H4 (cell line): ENCODE measurements at regions not wholly inside any gene's neighbourhood (a gene's known extent, or its start where the extent isn't known, plus 50 kb on each side); places are given as distances from the start of the nearest gene placed in this dataset.
"Not testable (repeated sequence)": the region's sequence is repeated elsewhere in the genome, so short reads cannot be mapped to it uniquely, and the experiment has no call there.

Source experiments
- DNase-seq: peaks from one replicate; pipeline ENCODE4 v3.0.0-alpha.2; 2015; ENCODE audit warnings: low spot score

DNA sequence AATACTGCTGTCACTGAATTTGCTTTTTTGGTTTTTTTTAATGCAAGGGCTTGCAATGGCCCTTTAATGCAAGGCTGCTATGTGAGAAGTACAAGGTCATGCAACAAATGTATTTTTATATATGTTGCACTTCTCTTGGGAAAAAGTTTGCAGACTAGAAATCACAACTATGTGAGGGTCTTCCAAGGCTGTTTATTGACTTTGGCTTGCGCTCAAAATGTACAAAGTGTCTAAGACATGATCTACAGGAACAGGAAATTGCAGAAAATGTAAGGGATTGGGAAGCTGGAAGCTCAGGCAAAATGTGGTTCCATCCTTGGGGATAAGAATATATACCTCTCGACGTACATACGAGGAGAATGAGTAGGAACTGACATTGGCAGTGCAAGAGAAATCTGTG is 92.2 kb upstream of the F13A1 start:
- DNase-seq: no peak

GRCh38 chr6:6414931-6415330 is 94.5 kb upstream of the F13A1 start:
- DNase-seq: no peak

DNA sequence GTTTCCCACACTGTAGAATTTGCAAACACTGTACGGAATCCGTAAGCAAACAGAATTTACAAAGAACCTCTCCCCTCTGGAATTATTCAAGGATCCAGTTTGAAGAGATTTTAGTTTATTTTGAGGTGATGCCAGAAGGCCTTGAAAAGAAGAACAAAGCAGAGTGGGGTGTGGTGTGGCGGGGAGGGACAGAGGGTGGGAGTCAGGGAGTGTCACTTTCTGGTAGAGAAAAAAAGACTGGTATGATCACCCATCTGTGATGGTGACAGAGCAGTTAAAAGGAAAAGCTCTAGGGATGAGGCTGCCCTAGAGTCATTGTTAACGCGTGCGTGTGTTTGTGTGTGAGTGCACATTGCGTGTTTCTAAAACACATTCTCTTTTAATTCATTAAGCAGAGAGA is 97.0 kb upstream of the F13A1 start:
- no peak for DNase-seq

GRCh38 chr6:6418421-6418820 is 98.0 kb upstream of the F13A1 start:
- no peak for DNase-seq

- DNase-seq: no peak
Observed at GRCh38 chr6:6420107-6420506, 99.6 kb upstream of the F13A1 start.

DNA sequence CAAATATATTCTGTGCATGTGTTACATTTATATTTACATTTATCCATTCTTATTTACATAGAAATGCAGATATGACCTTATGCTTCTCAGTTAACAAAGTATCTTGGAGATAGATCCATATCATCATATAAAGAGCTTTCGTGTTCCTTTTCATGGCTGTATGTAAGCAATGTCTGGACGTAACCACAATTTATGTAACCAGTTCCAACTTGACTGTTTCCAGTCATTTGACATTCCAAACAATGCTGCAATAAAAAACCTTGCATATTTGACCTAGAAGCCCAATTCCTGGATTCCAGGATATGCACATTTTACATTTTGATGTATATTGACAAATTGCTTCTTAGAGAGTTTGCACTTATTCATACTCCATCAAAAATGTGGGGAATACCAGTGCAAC is 113.7 kb upstream of the F13A1 start:
- DNase-seq: peak; percentile 18

GRCh38 chr6:6434723-6435122 is 114.3 kb upstream of the F13A1 start:
- no peak for DNase-seq

DNA sequence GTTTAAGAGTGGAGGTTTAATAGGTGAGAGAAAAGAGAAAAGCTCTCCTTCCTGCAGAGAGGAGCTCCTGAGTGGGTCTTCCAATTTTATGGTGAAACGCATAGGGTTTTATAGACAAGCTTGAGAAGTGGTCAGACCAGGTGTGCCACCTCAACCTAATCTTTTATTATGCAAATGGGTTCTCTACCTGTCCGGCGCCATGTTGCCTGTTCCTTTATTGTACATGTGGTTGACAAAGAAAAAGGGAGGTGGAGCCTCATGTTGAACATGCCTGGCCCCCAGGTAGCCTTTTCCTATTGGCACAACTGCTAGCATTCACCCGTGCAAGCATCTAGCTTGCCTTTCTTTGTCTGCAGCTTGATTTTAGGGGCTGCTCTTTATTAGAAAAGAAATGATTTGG is 115.9 kb upstream of the F13A1 start:
- DNase-seq: no peak

- DNase-seq: no peak
Observed at GRCh38 chr6:6436946-6437345, 116.5 kb upstream of the F13A1 start.

DNA sequence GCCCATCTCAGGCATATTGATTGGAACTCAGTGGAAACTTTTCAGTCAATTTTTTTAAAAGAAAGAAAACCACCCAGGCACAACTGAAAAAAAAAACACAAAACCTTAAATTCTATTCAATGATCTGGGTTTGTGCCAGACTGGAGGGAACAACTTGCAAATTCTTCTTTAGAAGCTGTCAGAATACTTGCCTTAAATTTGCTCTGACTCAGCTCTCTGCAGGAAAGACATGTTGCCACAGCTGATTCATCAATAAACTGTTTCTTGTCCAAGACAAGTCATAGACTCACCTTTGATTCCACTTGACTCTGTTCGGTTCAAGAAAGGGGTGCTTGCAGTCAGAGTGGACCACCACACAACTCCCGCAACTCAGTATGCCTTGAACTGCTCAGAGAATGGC is 117.8 kb upstream of the F13A1 start:
- DNase-seq: no peak

DNA sequence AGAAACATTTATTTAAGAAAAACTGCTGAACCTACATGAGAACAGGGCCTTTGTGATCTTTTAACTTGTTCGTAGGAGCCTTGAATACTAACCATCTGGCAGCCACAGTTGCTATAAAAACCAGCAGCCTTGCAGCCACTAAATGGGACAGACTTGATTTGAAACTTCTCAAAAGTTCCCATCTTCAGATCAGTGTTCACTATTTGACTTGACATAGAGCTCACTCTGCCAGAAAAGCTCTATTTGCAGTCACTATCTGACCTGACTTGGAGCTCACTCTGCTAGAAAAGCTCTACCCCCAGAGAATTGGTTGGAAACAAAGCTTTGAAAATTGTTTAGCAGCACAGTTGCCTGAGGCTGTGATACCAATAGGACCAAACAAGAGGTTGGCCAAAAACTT is 119.3 kb upstream of the F13A1 start:
- DNase-seq: no peak

GRCh38 chr6:6452002-6452401 is 131.5 kb upstream of the F13A1 start:
- no peak for DNase-seq

DNA sequence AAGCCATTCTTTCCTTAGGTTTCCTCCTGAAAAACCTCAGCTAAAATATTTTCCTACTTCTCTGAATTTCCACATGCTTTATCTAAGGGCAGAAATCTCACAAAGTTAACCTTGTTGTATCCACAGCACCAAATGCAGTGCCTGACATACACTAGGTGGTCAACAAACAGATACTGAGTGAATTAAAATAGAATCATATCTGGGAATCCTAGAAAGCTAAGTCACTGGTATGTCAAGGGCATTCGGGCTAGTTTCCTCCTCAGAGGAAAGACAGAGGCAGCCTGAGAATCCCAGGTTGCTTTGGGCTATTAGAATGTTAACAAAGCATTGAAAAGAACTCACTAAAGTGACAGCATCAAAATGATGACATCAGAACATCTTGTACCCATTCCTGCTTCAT is 132.7 kb upstream of the F13A1 start:
- no peak for DNase-seq

DNA sequence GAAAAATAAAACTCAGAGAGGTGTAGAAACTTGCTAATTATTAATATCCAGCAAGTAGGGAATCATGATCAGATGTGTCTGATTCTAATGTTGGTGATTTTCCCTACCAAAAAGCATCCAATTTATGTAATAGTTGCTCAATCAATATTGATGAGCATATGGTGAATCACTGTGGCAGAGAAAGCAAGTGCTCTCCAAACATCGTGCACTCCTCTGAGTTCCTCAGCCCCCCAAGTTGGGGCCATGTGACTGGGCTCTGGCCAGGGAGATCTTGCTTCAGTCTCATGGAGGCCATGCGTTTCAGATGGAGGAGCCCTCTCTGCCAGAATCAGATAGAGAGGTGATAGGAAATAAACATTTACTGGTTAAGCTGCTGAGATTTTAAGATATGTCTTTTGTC is 133.2 kb upstream of the LY86 start:
- no peak for DNase-seq

GRCh38 chr6:6458172-6458571 is 130.3 kb upstream of the LY86 start:
- no peak for DNase-seq

DNA sequence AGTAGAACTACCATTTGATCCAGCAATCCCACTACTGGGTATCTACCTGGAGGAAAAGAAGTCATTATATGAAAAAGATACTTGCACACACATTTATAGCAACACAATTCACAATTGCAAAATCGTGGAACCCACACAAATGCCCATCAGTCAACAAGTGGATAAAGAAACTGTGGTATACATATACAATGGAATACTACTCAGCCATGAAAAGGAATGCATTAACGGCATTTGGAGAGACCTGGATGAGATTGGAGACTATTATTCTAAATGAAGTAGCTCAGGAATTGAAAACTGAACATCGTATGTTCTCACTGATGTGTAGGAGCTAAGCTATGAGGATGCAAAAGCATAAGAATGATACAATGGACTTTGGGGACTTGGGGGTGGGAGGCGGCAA is 128.6 kb upstream of the LY86 start:
- DNase-seq: not testable (repeated sequence)

DNA sequence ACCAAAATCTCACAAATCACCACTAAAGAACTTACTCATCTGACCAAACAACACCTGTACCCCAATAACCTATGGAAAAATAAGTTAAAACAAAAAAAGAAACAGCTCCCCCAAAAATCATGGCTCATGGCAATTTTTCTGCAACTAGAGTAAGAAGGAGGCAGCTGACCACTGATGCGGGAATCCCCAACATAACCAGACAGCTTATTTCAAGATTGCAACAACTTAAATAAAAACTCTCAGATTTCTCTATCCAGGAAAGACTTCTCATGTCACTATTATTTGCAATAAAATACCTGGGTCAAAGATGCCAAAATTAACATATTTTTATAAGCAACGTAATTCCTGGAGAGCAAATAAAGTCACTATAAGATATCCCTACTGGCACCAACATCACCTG is 128.1 kb upstream of the LY86 start:
- no peak for DNase-seq

- no peak for DNase-seq
Observed at GRCh38 chr6:6461138-6461537, 127.4 kb upstream of the LY86 start.

GRCh38 chr6:6466967-6467761 is 121.4 kb upstream of the LY86 start:
- peak; percentile 56 for DNase-seq

DNA sequence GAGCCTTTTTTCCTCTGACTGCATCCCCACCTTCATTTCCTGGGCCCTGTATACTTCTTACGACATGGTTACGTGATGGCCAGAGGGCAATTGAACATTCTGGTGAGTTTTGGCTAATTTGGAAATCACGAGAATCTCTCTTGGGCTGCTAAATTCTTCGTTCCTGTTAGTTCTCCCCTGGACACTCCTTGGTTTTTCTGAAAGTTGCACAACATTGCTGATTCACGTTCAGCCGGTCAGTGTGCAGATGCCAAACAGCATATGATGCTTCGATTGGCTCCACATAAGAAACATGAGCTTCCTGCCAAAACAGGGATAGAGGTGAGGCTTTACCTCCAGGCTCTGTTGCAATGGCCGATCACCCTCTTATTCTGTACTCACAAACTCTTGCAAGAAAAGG is 119.4 kb upstream of the LY86 start:
- DNase-seq: peak; percentile 54

GRCh38 chr6:6470123-6470522 is 118.4 kb upstream of the LY86 start:
- no peak for DNase-seq

DNA sequence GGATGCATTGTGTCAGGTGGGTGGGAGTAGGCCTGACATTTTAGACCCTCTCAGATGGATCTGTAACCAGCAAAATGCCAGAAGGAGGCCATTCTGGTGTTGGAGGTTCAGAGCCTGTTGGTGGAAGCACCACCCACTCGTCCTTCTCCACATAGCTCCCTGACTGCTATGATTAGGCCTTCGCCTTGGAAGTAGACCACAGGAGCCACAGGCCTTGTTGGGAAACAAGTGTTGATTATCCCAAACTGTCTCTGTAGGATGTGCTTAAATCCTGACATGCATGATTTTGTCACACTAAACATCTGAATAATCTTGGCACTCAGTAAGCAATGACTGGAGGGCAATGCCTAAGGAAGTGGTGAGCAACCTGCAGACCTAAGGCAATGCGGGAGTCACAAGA is 117.2 kb upstream of the LY86 start:
- no peak for DNase-seq

- no peak for DNase-seq
Observed at GRCh38 chr6:6474170-6474920, 114.2 kb upstream of the LY86 start.

- DNase-seq: no peak
Observed at GRCh38 chr6:6479785-6480184, 108.7 kb upstream of the LY86 start.
